Colonic mucosa (tissue), 4 donors: ENCODE measurements at regions not wholly inside any gene's neighbourhood (a gene's known extent, or its start where the extent isn't known, plus 50 kb on each side); places are given as distances from the start of the nearest gene placed in this dataset.

Experiments used
- DNase-seq: peaks from one replicate; pipeline ENCODE4 v3.0.0-alpha.2; 2020
- H3K27ac ChIP-seq: fragments of 200-600 bp; one replicate; pipeline ENCODE4 v1.8.0; 2021
- H3K27me3 ChIP-seq: fragments of 200-600 bp; one replicate; pipeline ENCODE4 v1.8.0; 2021
- H3K36me3 ChIP-seq: fragments of 200-600 bp; one replicate; pipeline ENCODE4 v1.8.0; 2021
- H3K4me1 ChIP-seq: fragments of 200-600 bp; one replicate; pipeline ENCODE4 v1.8.0; 2021; ENCODE audit warnings: mild to moderate bottlenecking
- H3K4me3 ChIP-seq: fragments of 200-600 bp; one replicate; pipeline ENCODE4 v1.8.0; 2021
- H3K9ac ChIP-seq, 2 donors: one replicate each; pipeline ENCODE4 v1.7.0; 2013; ENCODE audit warnings: control low read depth in 2 of 2, low read depth in 2 of 2, low read length in 2 of 2
- H3K9me3 ChIP-seq: fragments of 200-600 bp; one replicate; pipeline ENCODE4 v1.8.0; 2021
- intact Hi-C: fragments of 100-400 bp; cut with DNase I; formaldehyde crosslinking; loops from one replicate; pipeline ENCODE4 v1.14.1; 2022
- TF ChIP-seq, protein P1 (sequence below): fragments of 200-600 bp; IDR thresholded peaks from one replicate; pipeline ENCODE4 v1.8.0; 2022; ENCODE audit warnings: antibody characterized with exemption, mild to moderate bottlenecking
- donor health status: healthy.
- donor health status: DM: no; HTN: no; CAD: no.
- donor health status: DM: no; HTN: no; CAD: no.

DNA sequence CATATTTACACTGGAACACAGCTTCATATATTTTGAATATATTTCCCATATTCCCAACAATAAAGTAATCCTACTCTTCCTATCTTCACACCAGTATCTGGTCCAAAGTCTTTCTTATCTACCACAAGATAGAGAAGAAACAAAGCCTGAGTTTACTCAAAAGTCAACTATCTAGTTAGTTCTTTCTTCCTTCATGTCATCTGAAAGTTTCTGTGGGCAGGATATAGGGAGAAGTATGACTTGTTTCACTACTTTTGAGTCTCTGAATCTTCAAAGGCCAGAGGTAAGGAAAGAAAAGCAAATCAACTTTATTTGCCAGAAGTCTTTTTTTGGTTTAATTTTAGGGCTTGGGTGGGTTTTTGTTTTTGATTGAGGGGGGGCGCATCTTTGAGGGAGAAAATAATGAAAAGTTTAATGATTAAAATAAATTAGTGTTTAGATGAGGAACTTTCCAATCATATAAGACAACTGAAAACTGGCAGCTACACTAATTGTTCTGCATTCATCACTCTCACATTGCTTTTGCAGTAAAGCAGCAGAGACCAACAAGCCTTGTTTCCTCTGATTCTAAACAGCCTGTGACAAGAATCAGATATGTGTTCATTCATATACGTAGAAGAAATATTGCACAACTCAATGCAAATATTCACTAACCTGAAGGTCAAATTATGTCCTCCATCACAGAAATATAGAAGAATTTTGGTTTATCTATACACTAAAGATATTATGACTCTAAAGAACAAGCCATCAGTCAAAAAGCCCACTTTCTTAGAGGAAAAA lies 421.4 kb downstream of the SHQ1 start:
- Histone ChIP-seq H3K27ac (no peak overlapping the region), H3K9ac (no peak overlapping the region), H3K36me3 (no peaks in the 10 kb centered on the region), H3K4me1 (peaks cover 4% of the 10 kb centered on the region), H3K4me3 (no peak overlapping the region), H3K9me3 (no peaks in the 10 kb centered on the region), H3K27me3 (no peaks in the 10 kb centered on the region)
- TF ChIP-seq, protein P1, sequence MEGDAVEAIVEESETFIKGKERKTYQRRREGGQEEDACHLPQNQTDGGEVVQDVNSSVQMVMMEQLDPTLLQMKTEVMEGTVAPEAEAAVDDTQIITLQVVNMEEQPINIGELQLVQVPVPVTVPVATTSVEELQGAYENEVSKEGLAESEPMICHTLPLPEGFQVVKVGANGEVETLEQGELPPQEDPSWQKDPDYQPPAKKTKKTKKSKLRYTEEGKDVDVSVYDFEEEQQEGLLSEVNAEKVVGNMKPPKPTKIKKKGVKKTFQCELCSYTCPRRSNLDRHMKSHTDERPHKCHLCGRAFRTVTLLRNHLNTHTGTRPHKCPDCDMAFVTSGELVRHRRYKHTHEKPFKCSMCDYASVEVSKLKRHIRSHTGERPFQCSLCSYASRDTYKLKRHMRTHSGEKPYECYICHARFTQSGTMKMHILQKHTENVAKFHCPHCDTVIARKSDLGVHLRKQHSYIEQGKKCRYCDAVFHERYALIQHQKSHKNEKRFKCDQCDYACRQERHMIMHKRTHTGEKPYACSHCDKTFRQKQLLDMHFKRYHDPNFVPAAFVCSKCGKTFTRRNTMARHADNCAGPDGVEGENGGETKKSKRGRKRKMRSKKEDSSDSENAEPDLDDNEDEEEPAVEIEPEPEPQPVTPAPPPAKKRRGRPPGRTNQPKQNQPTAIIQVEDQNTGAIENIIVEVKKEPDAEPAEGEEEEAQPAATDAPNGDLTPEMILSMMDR: no peak
- intact Hi-C loops: no loop called here
- DNase-seq: no peak

DNA sequence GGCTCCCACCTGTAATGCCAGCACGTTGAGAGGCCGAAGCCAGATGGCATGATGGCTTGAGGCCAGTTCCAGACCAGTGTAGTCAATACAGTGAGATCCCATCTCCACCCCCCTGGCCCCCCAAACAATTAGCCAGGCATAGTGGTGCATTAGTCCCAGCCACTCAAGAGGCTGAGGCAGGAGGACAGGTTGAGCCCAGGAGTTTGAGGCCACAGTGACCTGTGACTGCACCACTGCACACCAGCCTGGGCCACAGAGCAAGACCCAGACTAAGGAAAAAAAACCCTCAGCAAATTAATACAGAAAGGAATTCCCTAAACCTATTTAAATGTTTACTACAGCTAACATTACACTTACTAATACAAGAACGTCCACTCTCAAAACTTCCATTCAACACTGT lies 424.6 kb downstream of the SHQ1 start:
- intact Hi-C loops: no loop called here
- no peak overlapping the region for H3K4me3 ChIP-seq
- H3K36me3 ChIP-seq: no peaks in the 10 kb centered on the region
- H3K27ac ChIP-seq: no peak overlapping the region
- no peaks in the 10 kb centered on the region for H3K27me3 ChIP-seq
- H3K9ac ChIP-seq: no peak overlapping the region
- no peak for DNase-seq
- H3K4me1 ChIP-seq: peaks cover 4% of the 10 kb centered on the region
- H3K9me3 ChIP-seq: no peaks in the 10 kb centered on the region
- TF ChIP-seq, protein P1: no peak

DNA sequence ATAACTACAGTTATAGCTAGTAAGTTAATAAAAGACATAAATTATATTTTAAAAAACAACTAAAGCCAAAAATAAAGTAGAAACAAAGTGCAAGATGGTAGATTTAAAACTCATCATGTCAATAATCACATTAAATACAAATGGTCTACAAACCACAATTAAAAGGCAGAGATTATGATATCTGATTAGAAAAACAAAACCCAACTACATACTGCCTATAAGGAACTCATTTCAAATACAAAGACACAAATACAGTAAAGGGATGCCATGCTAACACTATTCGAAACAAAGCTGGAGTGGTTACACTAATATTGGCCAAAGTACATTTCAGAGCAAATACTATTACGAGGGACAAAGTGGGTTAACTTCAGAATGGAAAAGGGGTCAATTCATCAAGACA lies 426.5 kb downstream of the SHQ1 start:
- no peak for DNase-seq
- Histone ChIP-seq H3K36me3 (no peaks in the 10 kb centered on the region), H3K27me3 (no peaks in the 10 kb centered on the region), H3K9me3 (no peaks in the 10 kb centered on the region), H3K4me3 (no peak overlapping the region), H3K9ac (no peak overlapping the region), H3K4me1 (no peaks in the 10 kb centered on the region), H3K27ac (no peak overlapping the region)
- intact Hi-C loops: no loop called here
- TF ChIP-seq, protein P1: no peak

DNA sequence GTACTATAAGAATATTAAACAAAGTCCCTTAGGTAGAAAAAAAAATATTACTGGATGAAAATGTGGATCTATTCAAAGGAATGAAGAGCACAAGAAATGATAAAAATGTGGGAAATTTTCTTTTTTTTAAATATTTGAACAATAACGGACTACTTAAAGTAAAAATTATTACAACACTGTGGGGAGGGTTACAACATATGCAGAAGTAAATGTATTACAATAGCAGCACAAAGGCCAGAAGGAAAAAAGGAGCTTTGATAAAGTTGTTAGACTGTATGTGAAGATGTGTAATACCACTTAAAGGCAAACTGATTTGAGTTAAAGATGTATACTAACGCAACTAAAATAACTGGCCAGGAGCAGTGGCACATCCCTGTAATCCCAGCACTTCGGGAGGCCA lies 427.1 kb downstream of the SHQ1 start:
- DNase-seq: no peak
- Histone ChIP-seq H3K36me3 (no peaks in the 10 kb centered on the region), H3K9ac (no peak overlapping the region), H3K27me3 (no peaks in the 10 kb centered on the region), H3K4me1 (no peaks in the 10 kb centered on the region), H3K9me3 (no peaks in the 10 kb centered on the region), H3K4me3 (no peak overlapping the region), H3K27ac (no peak overlapping the region)
- TF ChIP-seq, protein P1: no peak
- intact Hi-C loops: no loop called here

DNA sequence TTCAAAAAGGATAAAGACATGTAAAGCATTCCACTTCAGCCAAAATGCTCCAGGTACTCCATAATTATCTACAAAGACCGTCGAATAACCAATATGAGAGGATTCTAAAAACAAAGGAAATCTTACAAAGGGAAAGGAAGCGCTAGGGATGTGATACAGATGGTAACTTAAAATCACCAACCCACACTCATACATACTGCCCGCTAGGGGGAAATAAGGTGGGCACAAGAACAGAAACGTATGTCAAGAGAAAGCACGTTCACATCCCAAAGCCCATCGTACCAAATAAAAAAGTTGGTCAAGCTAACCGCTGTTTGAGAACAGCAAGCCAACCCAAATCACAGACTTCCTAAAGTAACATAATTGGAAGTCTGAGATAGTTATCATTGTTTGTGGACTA lies 429.4 kb downstream of the SHQ1 start:
- H3K36me3 ChIP-seq: no peaks in the 10 kb centered on the region
- intact Hi-C loops: no loop called here
- no peak overlapping the region for H3K4me3 ChIP-seq
- no peak overlapping the region for H3K27ac ChIP-seq
- no peak overlapping the region for H3K9ac ChIP-seq
- DNase-seq: no peak
- TF ChIP-seq, protein P1: no peak
- H3K9me3 ChIP-seq: no peaks in the 10 kb centered on the region
- H3K4me1 ChIP-seq: no peaks in the 10 kb centered on the region
- no peaks in the 10 kb centered on the region for H3K27me3 ChIP-seq
